Lower lobe of right lung (tissue), 2 donors: ENCODE measurements at regions not wholly inside any gene's neighbourhood (a gene's known extent, or its start where the extent isn't known, plus 50 kb on each side); places are given as distances from the start of the nearest gene placed in this dataset.

Experiments
- ATAC-seq, 2 donors: fragments of 200-7000 bp; cut with Tn5 transposase; one replicate each; pipeline ENCODE4 v1.9.1; 2020 to 2022; ENCODE audit warnings: mild to moderate bottlenecking in 2 of 2, moderate library complexity in 2 of 2
- DNase-seq: peaks from one replicate; pipeline ENCODE4 v3.0.0-alpha.2; 2020
- H3K27ac ChIP-seq: fragments of 200-600 bp; one replicate; pipeline ENCODE4 v1.8.0; 2022
- H3K27me3 ChIP-seq: fragments of 200-600 bp; one replicate; pipeline ENCODE4 v1.8.0; 2022; ENCODE audit warnings: low read depth
- H3K36me3 ChIP-seq: fragments of 200-600 bp; one replicate; pipeline ENCODE4 v1.8.0; 2022; ENCODE audit warnings: mild to moderate bottlenecking
- H3K4me1 ChIP-seq: fragments of 200-600 bp; one replicate; pipeline ENCODE4 v1.8.0; 2022
- H3K4me3 ChIP-seq: fragments of 200-600 bp; one replicate; pipeline ENCODE4 v1.8.0; 2022; ENCODE audit warnings: mild to moderate bottlenecking
- H3K9me3 ChIP-seq: fragments of 200-600 bp; one replicate; pipeline ENCODE4 v1.8.0; 2022
- CTCF ChIP-seq: fragments of 200-600 bp; IDR thresholded peaks from one replicate; pipeline ENCODE4 v1.8.0; 2022; ENCODE audit warnings: antibody characterized with exemption, mild to moderate bottlenecking
- intact Hi-C: fragments of 100-400 bp; cut with DNase I; formaldehyde crosslinking; loops from one replicate; pipeline ENCODE4 v1.11.0; 2022
- donor health status: DM: no; HTN: yes; CAD: no; lungs with severe emphysema.

GRCh38 chr3:124556636-124557035 is 173.6 kb upstream of the UMPS start:
- no peak overlapping the region for H3K4me3 ChIP-seq
- H3K4me1 ChIP-seq: peaks cover 19% of the 10 kb centered on the region
- no peaks in the 10 kb centered on the region for H3K9me3 ChIP-seq
- no peak overlapping the region for H3K27ac ChIP-seq
- no peaks in the 10 kb centered on the region for H3K27me3 ChIP-seq
- intact Hi-C loops: no loop called here
- TF ChIP-seq CTCF: no peak
- no peaks in the 10 kb centered on the region for H3K36me3 ChIP-seq
- ATAC-seq (no peak), DNase-seq (no peak)

- Histone ChIP-seq H3K9me3 (no peaks in the 10 kb centered on the region), H3K27ac (no peak overlapping the region), H3K4me3 (no peak overlapping the region), H3K4me1 (peaks cover 19% of the 10 kb centered on the region), H3K27me3 (no peaks in the 10 kb centered on the region), H3K36me3 (no peaks in the 10 kb centered on the region)
- DNase-seq (no peak), ATAC-seq (no peak)
- TF ChIP-seq CTCF: no peak
- intact Hi-C loops: no loop called here
Measured at GRCh38 chr3:124557433-124558232, 172.6 kb upstream of the UMPS start.

GRCh38 chr3:124558991-124559845 is 171.0 kb upstream of the UMPS start:
- peak; percentile 80 to 93 for ATAC-seq
- Histone ChIP-seq H3K36me3 (no peaks in the 10 kb centered on the region), H3K27ac (no peak overlapping the region), H3K4me1 (peaks cover 19% of the 10 kb centered on the region), H3K27me3 (no peaks in the 10 kb centered on the region), H3K4me3 (no peak overlapping the region), H3K9me3 (no peaks in the 10 kb centered on the region)
- TF ChIP-seq CTCF: no peak
- DNase-seq: peak; percentile 70
- intact Hi-C loops: no loop called here

- Histone ChIP-seq H3K9me3 (no peaks in the 10 kb centered on the region), H3K4me1 (peaks cover 19% of the 10 kb centered on the region), H3K27ac (no peak overlapping the region), H3K36me3 (no peaks in the 10 kb centered on the region), H3K4me3 (no peak overlapping the region), H3K27me3 (no peaks in the 10 kb centered on the region)
- ATAC-seq (peak; percentile 86 to 91), DNase-seq (peak; percentile 57)
- intact Hi-C loops: loop anchor here (10.0 kb wide), 1 partner anchor 125 kb away; no protein-coding TSS in a partner anchor
- peak; percentile 90 for TF ChIP-seq CTCF
Measured at GRCh38 chr3:124559846-124560574, 170.2 kb upstream of the UMPS start.

- Histone ChIP-seq H3K4me1 (peaks cover 19% of the 10 kb centered on the region), H3K27ac (no peak overlapping the region), H3K36me3 (no peaks in the 10 kb centered on the region), H3K9me3 (no peaks in the 10 kb centered on the region), H3K4me3 (no peak overlapping the region), H3K27me3 (no peaks in the 10 kb centered on the region)
- intact Hi-C loops: loop anchor here (10.0 kb wide), 1 partner anchor 124 kb away; no protein-coding TSS in a partner anchor
- DNase-seq (no peak), ATAC-seq (no peak)
- TF ChIP-seq CTCF: no peak
Measured at GRCh38 chr3:124560666-124561215, 169.5 kb upstream of the UMPS start.
